ENCODE measurements at regions not wholly inside any gene's neighbourhood (a gene's known extent, or its start where the extent isn't known, plus 50 kb on each side); places are given as distances from the start of the nearest gene placed in this dataset.
A peak's percentile ranks its signal among the peaks of the same experiment; 100 is the strongest.

- DNase-seq (no peak), ATAC-seq (no peak)
- no peaks in the 10 kb centered on the region for H3K4me1 ChIP-seq (ENCODE audit: low read depth)
- intact Hi-C loops (cut with DNase I, micrococcal nuclease) = no loop called here
- no peaks in the 10 kb centered on the region for H3K36me3 ChIP-seq (ENCODE audit: low read depth)
- TF ChIP-seq CTCF (IDR thresholded peaks at IDR 0.05) = no peak
- no peaks in the 10 kb centered on the region for H3K9me3 ChIP-seq
- no peak overlapping the region for H3K4me3 ChIP-seq
Measured at GRCh38 chr13:91211510-91211909, 136.0 kb upstream of the MIR17HG start.

GRCh38 chr13:91212231-91212630, 135.3 kb upstream of the MIR17HG start:
- Histone ChIP-seq H3K36me3 (ENCODE audit: low read depth) (no peaks in the 10 kb centered on the region), H3K4me3 (no peak overlapping the region), H3K9me3 (no peaks in the 10 kb centered on the region), H3K4me1 (ENCODE audit: low read depth) (no peaks in the 10 kb centered on the region)
- no peak for ATAC-seq
- DNase-seq = no peak
- intact Hi-C loops (cut with DNase I, micrococcal nuclease) = no loop called here
- no peak for TF ChIP-seq CTCF (IDR thresholded peaks at IDR 0.05)

- TF ChIP-seq CTCF (IDR thresholded peaks at IDR 0.05) = no peak
- no peaks in the 10 kb centered on the region for H3K4me1 ChIP-seq (ENCODE audit: low read depth)
- H3K36me3 ChIP-seq (ENCODE audit: low read depth) = no peaks in the 10 kb centered on the region
- ATAC-seq (no peak), DNase-seq (no peak)
- H3K4me3 ChIP-seq = no peak overlapping the region
- intact Hi-C loops (cut with DNase I, micrococcal nuclease) = no loop called here
- no peaks in the 10 kb centered on the region for H3K9me3 ChIP-seq
Measured at GRCh38 chr13:91214031-91214430, 133.5 kb upstream of the MIR17HG start.

GRCh38 chr13:91216928-91217700, 130.4 kb upstream of the MIR17HG start:
- Histone ChIP-seq H3K4me1 (ENCODE audit: low read depth) (no peaks in the 10 kb centered on the region), H3K4me3 (no peak overlapping the region), H3K36me3 (ENCODE audit: low read depth) (no peaks in the 10 kb centered on the region), H3K9me3 (no peaks in the 10 kb centered on the region)
- no peak for ATAC-seq
- no peak for TF ChIP-seq CTCF (IDR thresholded peaks at IDR 0.05)
- DNase-seq = peak in 1 of 3 donors; percentile 2
- intact Hi-C loops (cut with DNase I, micrococcal nuclease) = no loop called here

- no peaks in the 10 kb centered on the region for H3K36me3 ChIP-seq (ENCODE audit: low read depth)
- H3K4me3 ChIP-seq = no peak overlapping the region
- H3K9me3 ChIP-seq = no peaks in the 10 kb centered on the region
- H3K4me1 ChIP-seq (ENCODE audit: low read depth) = no peaks in the 10 kb centered on the region
- no peak for ATAC-seq
- no peak for TF ChIP-seq CTCF (IDR thresholded peaks at IDR 0.05)
- intact Hi-C loops (cut with DNase I, micrococcal nuclease) = no loop called here
- no peak for DNase-seq
Measured at GRCh38 chr13:91219201-91219600, 128.3 kb upstream of the MIR17HG start.
